NCI-H460 (cell line): ENCODE measurements at regions not wholly inside any gene's neighbourhood (a gene's known extent, or its start where the extent isn't known, plus 50 kb on each side); places are given as distances from the start of the nearest gene placed in this dataset.

Source experiments
- DNase-seq: peaks from one replicate; pipeline ENCODE4 v3.0.0-alpha.2; 2016; ENCODE audit warnings: low read depth; ENCODE audit errors: extremely low read depth

GRCh38 chr5:155941340-155941739, 385.6 kb upstream of the SGCD start:
- DNase-seq: no peak

- DNase-seq: peak; percentile 43
Observed at GRCh38 chr5:155943516-155944407, 383.2 kb upstream of the SGCD start.

DNA sequence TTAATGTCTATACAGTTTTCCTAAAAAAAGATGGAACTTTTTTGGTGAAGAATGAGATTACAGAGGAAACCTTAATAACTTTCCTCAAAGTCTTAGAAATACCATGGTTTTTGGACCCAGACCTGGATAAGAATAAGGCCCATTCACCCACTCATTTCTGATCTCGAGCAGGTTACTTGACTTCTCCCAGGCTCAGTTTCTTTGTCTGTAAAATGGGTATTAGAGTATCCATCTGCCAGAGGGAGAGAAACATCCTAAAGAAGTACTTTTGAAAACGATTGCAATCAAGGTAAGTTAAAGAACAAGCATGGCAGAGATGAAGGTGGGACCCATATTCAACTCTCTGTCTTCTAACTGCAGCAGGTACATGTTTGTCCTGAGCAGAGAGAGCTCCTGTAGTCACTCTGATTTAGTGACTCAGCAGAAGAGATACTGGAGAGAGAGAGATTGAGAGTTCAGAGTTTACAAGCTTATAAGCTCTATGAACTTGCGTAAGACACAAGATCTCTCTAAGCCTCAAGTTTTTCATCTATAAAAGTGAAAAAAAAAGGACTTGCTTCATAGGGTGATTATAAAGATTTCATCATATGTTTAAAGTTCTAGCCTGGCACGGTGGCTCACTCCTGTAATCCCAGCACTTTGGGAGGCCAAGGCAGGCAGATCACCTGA, 379.4 kb upstream of the SGCD start:
- DNase-seq: no peak

DNA sequence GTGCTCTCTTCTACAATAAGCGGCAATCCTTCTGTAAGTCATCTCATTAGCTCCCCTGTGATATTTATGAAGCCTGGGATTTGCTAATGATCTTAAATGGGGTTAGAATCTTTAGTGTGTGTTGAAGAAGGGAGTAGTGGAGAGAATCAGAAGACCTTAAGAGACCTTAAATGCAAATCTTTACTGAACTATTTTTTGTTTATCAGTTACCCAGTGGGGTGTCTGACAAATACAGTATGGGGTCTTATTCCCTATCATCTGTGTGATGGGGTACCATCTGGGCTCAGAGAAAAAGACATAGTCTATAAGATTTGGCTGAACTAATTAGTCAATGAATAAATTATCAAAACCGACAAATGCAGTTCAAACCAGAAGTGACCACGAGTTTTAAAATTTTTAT, 378.4 kb upstream of the SGCD start:
- no peak for DNase-seq

GRCh38 chr5:155952486-155953089, 374.4 kb upstream of the SGCD start:
- no peak for DNase-seq

GRCh38 chr5:155953335-155953734, 373.6 kb upstream of the SGCD start:
- DNase-seq: no peak

GRCh38 chr5:155954701-155955445, 372.1 kb upstream of the SGCD start:
- DNase-seq: no peak

DNA sequence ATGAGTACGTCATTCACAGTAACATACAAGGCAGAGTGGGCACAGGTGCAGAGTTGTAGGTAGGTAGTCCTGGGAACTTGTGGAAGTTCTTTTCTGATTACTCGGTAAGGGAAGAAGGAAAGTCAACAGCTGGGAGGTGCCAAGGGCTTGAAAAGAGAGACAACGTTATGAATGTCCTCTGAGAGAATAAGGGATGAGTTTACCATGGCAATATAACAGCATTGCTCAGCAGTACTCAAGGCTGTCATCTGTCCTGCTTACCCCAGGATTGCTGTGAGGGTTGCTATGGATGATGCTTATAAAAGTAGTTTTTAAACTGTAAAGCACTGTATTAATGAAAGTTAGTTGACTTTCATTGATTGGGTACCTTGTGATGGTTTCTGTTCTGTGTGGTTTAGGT, 369.1 kb upstream of the SGCD start:
- no peak for DNase-seq

DNA sequence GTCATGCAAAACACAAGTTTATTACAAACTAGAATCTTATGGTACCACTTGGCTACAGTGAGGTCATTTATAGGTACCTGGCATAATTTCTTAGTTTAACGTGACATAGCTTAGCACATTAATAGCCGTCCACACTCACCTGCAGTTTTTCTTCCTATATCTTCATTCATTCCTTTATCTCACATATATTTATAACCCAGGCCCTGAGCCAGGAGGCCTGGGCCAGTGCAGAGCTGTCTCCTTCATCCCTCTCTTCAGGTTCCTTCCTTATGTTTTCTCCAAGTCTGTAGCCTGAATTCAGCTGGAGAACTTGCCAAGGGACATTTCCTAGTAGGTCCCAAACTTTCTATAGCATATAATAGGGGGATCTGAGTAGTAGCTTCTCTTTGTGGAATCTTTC, 367.9 kb upstream of the SGCD start:
- DNase-seq: no peak

DNA sequence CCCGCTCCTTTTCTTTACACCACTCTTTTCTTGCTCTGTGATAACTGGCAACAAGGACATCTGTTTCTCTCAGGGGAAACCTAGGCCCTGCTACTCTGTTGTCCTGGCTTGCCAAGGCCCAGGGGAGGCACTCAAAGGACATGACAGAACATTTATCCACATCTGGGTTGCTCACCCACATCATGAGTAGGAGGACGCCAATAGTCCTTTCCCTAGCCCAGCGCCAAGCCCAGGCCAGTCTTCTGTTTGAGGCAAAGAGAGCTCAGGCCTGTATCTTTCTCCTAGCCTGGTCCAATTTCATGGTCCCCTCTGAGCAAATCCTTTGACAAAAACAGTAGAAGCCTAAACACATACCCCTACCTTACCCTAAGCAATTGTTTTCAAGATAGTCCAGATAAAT, 366.8 kb upstream of the SGCD start:
- no peak for DNase-seq

GRCh38 chr5:155969537-155969936, 357.4 kb upstream of the SGCD start:
- DNase-seq: no peak

DNA sequence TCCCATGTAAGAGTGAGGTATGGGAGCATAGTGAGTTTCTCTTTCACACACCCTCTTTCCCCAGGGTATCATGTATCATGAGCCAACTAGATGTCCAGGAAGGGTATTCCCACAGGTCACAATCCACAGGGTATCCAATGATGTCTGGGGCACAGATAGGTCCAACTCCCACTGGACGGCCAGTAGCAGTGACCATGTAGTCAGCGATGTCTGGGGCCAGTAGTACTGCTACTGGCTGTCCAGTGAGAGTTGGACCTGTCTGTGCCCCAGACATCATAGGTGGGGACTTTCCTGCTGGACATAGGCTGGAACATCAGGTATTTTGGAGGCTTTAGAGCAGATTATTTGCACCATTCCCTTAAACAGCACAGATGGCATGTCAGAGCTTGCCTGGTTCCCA, 352.6 kb upstream of the SGCD start:
- DNase-seq: no peak

GRCh38 chr5:155978850-155979249, 348.1 kb upstream of the SGCD start:
- no peak for DNase-seq

DNA sequence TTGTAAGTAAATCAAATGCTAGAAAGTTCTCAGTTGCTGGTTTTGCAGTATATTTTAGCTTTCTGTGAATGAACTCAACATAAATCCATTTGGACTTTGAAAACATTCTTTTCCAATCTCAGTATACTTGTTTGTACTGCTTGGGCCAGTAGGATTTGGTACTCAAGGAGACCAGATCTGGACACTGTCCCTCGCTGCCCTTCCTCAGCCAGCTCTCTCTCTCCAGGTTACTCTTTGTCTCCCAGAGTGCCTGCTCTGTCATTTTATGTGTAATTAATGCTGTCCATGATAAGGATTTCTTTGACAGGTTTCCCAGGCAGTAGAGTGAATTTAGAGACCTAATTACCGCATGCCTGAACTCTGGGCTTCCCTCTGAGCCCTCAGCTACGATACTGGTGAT, 344.6 kb upstream of the SGCD start:
- no peak for DNase-seq

- DNase-seq: peak; percentile 22
Observed at GRCh38 chr5:155983954-155984353, 343.0 kb upstream of the SGCD start.

GRCh38 chr5:155987265-155987810, 339.6 kb upstream of the SGCD start:
- DNase-seq: no peak

DNA sequence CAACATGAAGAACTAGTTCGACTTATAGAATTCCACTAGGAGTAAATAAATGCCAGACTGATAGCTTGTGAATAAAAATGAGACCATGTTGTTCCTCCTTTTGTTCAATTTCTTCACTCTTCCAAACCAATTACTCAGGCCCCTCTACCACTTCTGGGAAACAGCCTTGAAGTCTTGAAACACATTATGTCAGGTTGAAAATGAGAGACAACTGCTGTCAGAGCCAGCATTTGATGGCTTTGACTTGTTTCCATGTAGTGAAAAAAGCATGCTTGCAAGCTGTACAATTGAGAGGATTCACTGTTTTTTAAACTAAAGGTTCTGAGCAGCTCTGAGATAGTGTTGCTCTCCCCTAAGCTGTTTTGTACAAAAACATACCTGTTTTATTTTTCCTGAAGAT, 337.1 kb upstream of the SGCD start:
- no peak for DNase-seq

DNA sequence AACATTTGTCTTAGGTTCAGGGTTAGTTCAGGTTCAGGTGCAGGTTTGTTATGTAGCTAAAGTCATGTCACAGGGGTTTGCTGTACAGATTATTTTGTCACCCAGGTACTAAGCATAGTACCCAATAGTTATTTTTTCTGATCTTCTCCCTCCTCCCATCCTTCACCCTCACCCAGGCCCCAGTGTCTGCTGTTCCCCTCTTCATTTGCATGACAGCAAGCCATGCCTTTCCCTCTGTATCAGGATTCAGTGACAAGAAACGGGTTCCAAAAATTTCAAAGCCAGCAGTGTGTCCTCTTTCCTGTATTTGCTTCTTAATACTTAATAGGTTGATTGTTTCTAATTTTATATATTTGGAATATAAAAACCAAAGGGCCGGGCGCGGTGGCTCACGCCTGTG, 330.8 kb upstream of the SGCD start:
- no peak for DNase-seq

GRCh38 chr5:155998257-155998656, 328.7 kb upstream of the SGCD start:
- DNase-seq: no peak

- DNase-seq: no peak
Observed at GRCh38 chr5:156000115-156000514, 326.8 kb upstream of the SGCD start.

DNA sequence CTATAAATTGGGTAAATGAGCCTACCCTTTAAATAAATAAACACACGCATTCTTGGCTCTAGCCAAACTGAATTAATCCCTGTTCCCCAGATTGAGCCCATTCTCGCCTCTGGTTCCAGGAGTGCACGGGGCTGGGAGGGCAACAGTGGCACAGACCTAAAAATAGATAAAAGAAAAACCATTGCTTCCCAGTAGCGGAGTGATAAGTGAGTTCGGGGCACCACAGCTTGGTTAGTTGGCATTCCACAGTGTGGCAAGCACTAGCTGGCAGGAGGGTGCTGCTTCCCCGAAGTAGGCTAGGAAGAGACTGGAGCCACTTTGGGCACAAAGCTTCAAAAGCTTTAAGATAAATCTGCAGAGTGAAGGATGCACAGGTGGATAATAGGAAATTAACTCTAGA, 322.2 kb upstream of the SGCD start:
- no peak for DNase-seq
